Gastroesophageal sphincter (tissue), 4 donors: ENCODE measurements at regions not wholly inside any gene's neighbourhood (a gene's known extent, or its start where the extent isn't known, plus 50 kb on each side); places are given as distances from the start of the nearest gene placed in this dataset.

ENCODE experiments used
- ATAC-seq: fragments of 150-250 bp; one replicate; pipeline ENCODE4 v1.9.1; 2016; ENCODE audit warnings: mild to moderate bottlenecking, moderate library complexity
- H3K27ac ChIP-seq, 4 donors: fragments of 200-600 bp; sonication (generic) in 3 of 4; 1 replicate in 3 of 4; 2 replicates in 1 of 4; pipeline ENCODE4 v1.5.1; 2016 to 2019
- H3K27me3 ChIP-seq: fragments of 200-600 bp; sonication (generic); one replicate; pipeline ENCODE4 v1.5.1; 2019
- H3K36me3 ChIP-seq, 2 donors: fragments of 200-600 bp; sonication (generic); one replicate each; pipeline ENCODE4 v1.5.1; 2019; ENCODE audit warnings: control low read depth in 1 of 2
- H3K4me1 ChIP-seq, 3 donors: fragments of 200-600 bp; sonication (generic); 1 replicate in 2 of 3; 2 replicates in 1 of 3; pipeline ENCODE4 v1.5.1; 2016 to 2019; ENCODE audit warnings: control low read depth in 2 of 3
- H3K4me3 ChIP-seq, 2 donors: fragments of 200-600 bp; sonication (generic); one replicate each; pipeline ENCODE4 v1.5.1; 2019; ENCODE audit warnings: mild to moderate bottlenecking in 1 of 2, moderate library complexity in 1 of 2
- H3K9me3 ChIP-seq, 3 donors: fragments of 200-600 bp; sonication (generic); one replicate each; pipeline ENCODE4 v1.5.1; 2017 to 2019; ENCODE audit warnings: control low read depth in 2 of 3
- CTCF ChIP-seq, 4 experiments: fragments of 200-600 bp in 2 of 4; fragments of 450-650 bp in 2 of 4; sonication (generic) in 1 of 4; IDR thresholded peaks; one replicate each; pipeline ENCODE4 v1.5.1; 2017 to 2019; ENCODE audit warnings: antibody characterized with exemption in 4 of 4, mild to moderate bottlenecking in 2 of 4, moderate library complexity in 2 of 4
- EP300 ChIP-seq: sonication (generic); formaldehyde crosslinking; IDR thresholded peaks from one replicate; pipeline ENCODE4 v1.6.1; 2017; ENCODE audit warnings: antibody characterized with exemption, mild to moderate bottlenecking
- POLR2A ChIP-seq, 2 donors: fragments of 450-650 bp; IDR thresholded peaks; one replicate each; pipeline ENCODE4 v1.6.1; 2017; ENCODE audit warnings: antibody characterized with exemption in 2 of 2, mild to moderate bottlenecking in 2 of 2, moderate library complexity in 1 of 2
- POLR2AphosphoS5 ChIP-seq: sonication (generic); formaldehyde crosslinking; IDR thresholded peaks from one replicate; pipeline ENCODE4 v1.6.1; 2017; ENCODE audit warnings: antibody characterized with exemption
- WGBS, 2 donors: methylation state at CpG; one replicate each; pipeline ENCODE4 v1.1.5; 2018; ENCODE audit warnings: low coverage in 1 of 2; 5-methylcytosine and 5-hydroxymethylcytosine counted together

- Histone ChIP-seq H3K9me3 (no peaks in the 10 kb centered on the region), H3K4me3 (no peak overlapping the region), H3K27ac (no peak overlapping the region), H3K27me3 (peaks cover 7% of the 10 kb centered on the region), H3K36me3 (no peaks in the 10 kb centered on the region), H3K4me1 (peaks cover 0 to 17% (median 0%) of the 10 kb centered on the region in 3 donors)
- TF ChIP-seq EP300 (no peak), CTCF (IDR thresholded peaks at IDR 0.05) (no peak), POLR2AphosphoS5 (no peak), POLR2A (IDR thresholded peaks at IDR 0.05) (no peak)
- 53 to 92% methylated on average over 2 to 3 of the region's 3 CpGs for WGBS, 2 donors
- no peak for ATAC-seq
These were observed 145.4 kb upstream of the ZBED5 start for GRCh38 chr11:11003226-11003625.

- 25 to 33% methylated on average over 4 to 5 of the region's 7 CpGs for WGBS, 2 donors
- no peak for TF ChIP-seq POLR2A (IDR thresholded peaks at IDR 0.05)
- TF ChIP-seq EP300 = no peak
- no peak for TF ChIP-seq CTCF (IDR thresholded peaks at IDR 0.05)
- TF ChIP-seq POLR2AphosphoS5 = no peak
- no peak for ATAC-seq
- Histone ChIP-seq H3K36me3 (no peaks in the 10 kb centered on the region), H3K9me3 (no peaks in the 10 kb centered on the region), H3K4me3 (no peak overlapping the region), H3K4me1 (peaks cover 0 to 17% (median 0%) of the 10 kb centered on the region in 3 donors), H3K27ac (no peak overlapping the region), H3K27me3 (peaks cover 7% of the 10 kb centered on the region)
These were observed 142.9 kb upstream of the ZBED5 start for GRCh38 chr11:11000579-11001283.

GRCh38 chr11:10998674-10999073 lies 140.8 kb upstream of the ZBED5 start:
- 69 to 73% methylated on average over 4 to 5 of the region's 5 CpGs for WGBS, 2 donors
- no peak for TF ChIP-seq POLR2AphosphoS5
- no peak for TF ChIP-seq CTCF (IDR thresholded peaks at IDR 0.05)
- no peak for TF ChIP-seq EP300
- TF ChIP-seq POLR2A (IDR thresholded peaks at IDR 0.05) = no peak
- Histone ChIP-seq H3K4me1 (peaks cover 0 to 17% (median 0%) of the 10 kb centered on the region in 3 donors), H3K27ac (no peak overlapping the region), H3K27me3 (peaks cover 7% of the 10 kb centered on the region), H3K36me3 (no peaks in the 10 kb centered on the region), H3K4me3 (no peak overlapping the region), H3K9me3 (no peaks in the 10 kb centered on the region)
- no peak for ATAC-seq

- ATAC-seq = no peak
- Histone ChIP-seq H3K36me3 (no peaks in the 10 kb centered on the region), H3K9me3 (no peaks in the 10 kb centered on the region), H3K4me3 (no peak overlapping the region), H3K27me3 (peaks cover 2% of the 10 kb centered on the region), H3K27ac (no peak overlapping the region), H3K4me1 (peaks cover 0 to 17% (median 0%) of the 10 kb centered on the region in 3 donors)
- TF ChIP-seq POLR2AphosphoS5 (no peak), POLR2A (IDR thresholded peaks at IDR 0.05) (no peak), CTCF (IDR thresholded peaks at IDR 0.05) (no peak), EP300 (no peak)
- WGBS, 2 donors = 43 to 56% methylated on average over 1 of the region's 1 CpG
These were observed 138.8 kb upstream of the ZBED5 start for GRCh38 chr11:10996678-10997077.

- no peak overlapping the region for H3K27ac ChIP-seq
- no peaks in the 10 kb centered on the region for H3K9me3 ChIP-seq
- TF ChIP-seq POLR2AphosphoS5 (no peak), CTCF (IDR thresholded peaks at IDR 0.05) (no peak), EP300 (no peak), POLR2A (IDR thresholded peaks at IDR 0.05) (no peak)
- ATAC-seq = no peak
- WGBS, 2 donors = 52 to 93% methylated on average over 2 of the region's 5 CpGs
- H3K4me3 ChIP-seq = no peak overlapping the region
- no peaks in the 10 kb centered on the region for H3K36me3 ChIP-seq
- no peaks in the 10 kb centered on the region for H3K27me3 ChIP-seq
- no peaks in the 10 kb centered on the region for H3K4me1 ChIP-seq
These were observed 135.8 kb upstream of the ZBED5 start for GRCh38 chr11:10993640-10994039.
